ENCODE measurements at regions not wholly inside any gene's neighbourhood (a gene's known extent, or its start where the extent isn't known, plus 50 kb on each side); places are given as distances from the start of the nearest gene placed in this dataset.
A peak's percentile ranks its signal among the peaks of the same experiment; 100 is the strongest.

- Mint-ChIP-seq H3K4me1 (ENCODE audit: low read depth, unreplicated experiment) (no peaks in the 10 kb centered on the region), H3K27me3 (ENCODE audit: low read depth, unreplicated experiment) (peaks cover 10% of the 10 kb centered on the region), H3K9me3 (ENCODE audit: unreplicated experiment) (peaks cover 4% of the 10 kb centered on the region), H3K27ac (ENCODE audit: unreplicated experiment) (no peak overlapping the region), H3K36me3 (ENCODE audit: low read depth, unreplicated experiment) (no peaks in the 10 kb centered on the region), H3K4me3 (ENCODE audit: unreplicated experiment) (no peak overlapping the region)
- Histone ChIP-seq H3K4me1 (ENCODE audit: insufficient read depth, low read length) (no peaks in the 10 kb centered on the region), H3K27me3 (ENCODE audit: insufficient read depth, low read length) (no peaks in the 10 kb centered on the region), H3K9me3 (ENCODE audit: insufficient read depth, low read depth, low read length) (no peaks in the 10 kb centered on the region), H3K36me3 (ENCODE audit: insufficient read depth, low read length) (no peaks in the 10 kb centered on the region), H3K4me2 (ENCODE audit: low read length) (no peak overlapping the region), H3K79me2 (ENCODE audit: insufficient read depth, low read length) (no peaks in the 10 kb centered on the region), H2AFZ (ENCODE audit: low read depth, low read length) (no peak overlapping the region), H3K9ac (ENCODE audit: low read length) (no peak overlapping the region), H3K27ac (ENCODE audit: low read depth, low read length) (no peak overlapping the region), H4K20me1 (ENCODE audit: insufficient read depth, low read length) (no peaks in the 10 kb centered on the region), H3K4me3 (ENCODE audit: insufficient read depth, low read depth, low read length) (no peak overlapping the region)
- DNase-seq (ENCODE audit: low read depth) (peak; percentile 3), FAIRE-seq (no peak)
- TF ChIP-seq EZH2 (IDR thresholded peaks at IDR 0.05; ENCODE audit: insufficient read depth, low read length) (no peak), CTCF (IDR thresholded peaks at IDR 0.05; ENCODE audit: insufficient read depth, low read depth, low read length) (no peak)
Observed at GRCh38 chr5:66306844-66307315, 162.8 kb downstream of the SREK1 start.

GRCh38 chr5:66307647-66308241, 163.6 kb downstream of the SREK1 start:
- Histone ChIP-seq H3K9me3 (ENCODE audit: insufficient read depth, low read depth, low read length) (no peaks in the 10 kb centered on the region), H3K4me2 (ENCODE audit: low read length) (no peak overlapping the region), H3K79me2 (ENCODE audit: insufficient read depth, low read length) (no peaks in the 10 kb centered on the region), H3K36me3 (ENCODE audit: insufficient read depth, low read length) (no peaks in the 10 kb centered on the region), H3K9ac (ENCODE audit: low read length) (no peak overlapping the region), H4K20me1 (ENCODE audit: insufficient read depth, low read length) (no peaks in the 10 kb centered on the region), H2AFZ (ENCODE audit: low read depth, low read length) (no peak overlapping the region), H3K4me3 (ENCODE audit: insufficient read depth, low read depth, low read length) (no peak overlapping the region), H3K4me1 (ENCODE audit: insufficient read depth, low read length) (no peaks in the 10 kb centered on the region), H3K27ac (ENCODE audit: low read depth, low read length) (no peak overlapping the region), H3K27me3 (ENCODE audit: insufficient read depth, low read length) (no peaks in the 10 kb centered on the region)
- Mint-ChIP-seq H3K9me3 (ENCODE audit: unreplicated experiment) (peaks cover 4% of the 10 kb centered on the region), H3K4me1 (ENCODE audit: low read depth, unreplicated experiment) (no peaks in the 10 kb centered on the region), H3K36me3 (ENCODE audit: low read depth, unreplicated experiment) (no peaks in the 10 kb centered on the region), H3K27me3 (ENCODE audit: low read depth, unreplicated experiment) (peaks cover 9% of the 10 kb centered on the region), H3K4me3 (ENCODE audit: unreplicated experiment) (no peak overlapping the region), H3K27ac (ENCODE audit: unreplicated experiment) (no peak overlapping the region)
- DNase-seq (ENCODE audit: low read depth) (peak; percentile 41), FAIRE-seq (peak; percentile 81)
- TF ChIP-seq CTCF (IDR thresholded peaks at IDR 0.05; ENCODE audit: insufficient read depth, low read depth, low read length) (peak; percentile 98), EZH2 (IDR thresholded peaks at IDR 0.05; ENCODE audit: insufficient read depth, low read length) (no peak)

- no peak for FAIRE-seq
- H3K9me3 Mint-ChIP-seq (ENCODE audit: unreplicated experiment), result peaks cover 11% of the 10 kb centered on the region
- no peak overlapping the region for H2AFZ ChIP-seq (ENCODE audit: low read depth, low read length)
Observed at GRCh38 chr5:66312266-66312665, 168.2 kb downstream of the SREK1 start.

More at GRCh38 chr5:66312266-66312665, 168.2 kb downstream of the SREK1 start:
- Mint-ChIP-seq H3K4me3 (ENCODE audit: unreplicated experiment) (no peak overlapping the region), H3K36me3 (ENCODE audit: low read depth, unreplicated experiment) (no peaks in the 10 kb centered on the region), H3K27me3 (ENCODE audit: low read depth, unreplicated experiment) (peaks cover 6% of the 10 kb centered on the region), H3K27ac (ENCODE audit: unreplicated experiment) (no peak overlapping the region), H3K4me1 (ENCODE audit: low read depth, unreplicated experiment) (no peaks in the 10 kb centered on the region)
- no peaks in the 10 kb centered on the region for H3K36me3 ChIP-seq (ENCODE audit: insufficient read depth, low read length)
- H3K4me1 ChIP-seq (ENCODE audit: insufficient read depth, low read length), result no peaks in the 10 kb centered on the region
- TF ChIP-seq CTCF (IDR thresholded peaks at IDR 0.05; ENCODE audit: insufficient read depth, low read depth, low read length), result no peak
- TF ChIP-seq EZH2 (IDR thresholded peaks at IDR 0.05; ENCODE audit: insufficient read depth, low read length), result no peak
- H3K27ac ChIP-seq (ENCODE audit: low read depth, low read length), result no peak overlapping the region
- DNase-seq (ENCODE audit: low read depth), result no peak
- no peaks in the 10 kb centered on the region for H4K20me1 ChIP-seq (ENCODE audit: insufficient read depth, low read length)
- H3K4me2 ChIP-seq (ENCODE audit: low read length), result no peak overlapping the region
- H3K4me3 ChIP-seq (ENCODE audit: insufficient read depth, low read depth, low read length), result no peak overlapping the region
- no peaks in the 10 kb centered on the region for H3K27me3 ChIP-seq (ENCODE audit: insufficient read depth, low read length)
- no peak overlapping the region for H3K9ac ChIP-seq (ENCODE audit: low read length)
- no peaks in the 10 kb centered on the region for H3K9me3 ChIP-seq (ENCODE audit: insufficient read depth, low read depth, low read length)
- no peaks in the 10 kb centered on the region for H3K79me2 ChIP-seq (ENCODE audit: insufficient read depth, low read length)

All from astrocyte (in vitro differentiated cells and primary cell).